ENCODE measurements at regions not wholly inside any gene's neighbourhood (a gene's known extent, or its start where the extent isn't known, plus 50 kb on each side); places are given as distances from the start of the nearest gene placed in this dataset.
A peak's percentile ranks its signal among the peaks of the same experiment; 100 is the strongest.

- DNase-seq = no peak
These were observed 224.0 kb upstream of the TENM3 start for GRCh38 chr4:182019148-182019652.

DNA sequence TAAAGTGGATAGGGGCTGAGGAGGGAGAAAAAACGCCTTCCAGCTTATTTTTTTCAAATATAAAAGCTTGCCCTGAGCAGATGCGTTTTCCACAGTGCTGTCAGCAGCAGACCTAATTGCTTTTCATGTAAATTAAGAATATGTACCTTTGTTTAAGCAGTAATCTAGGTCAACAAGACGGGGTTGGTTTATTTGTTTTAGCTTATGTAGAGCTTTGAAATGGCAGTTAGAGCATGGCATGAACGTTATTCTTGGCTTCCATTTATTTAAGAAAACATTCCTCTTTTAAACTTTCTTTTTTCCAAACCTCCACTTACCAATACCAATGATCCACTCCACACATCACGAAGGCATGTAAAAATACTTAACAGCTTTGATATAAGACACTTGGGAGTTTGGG is 220.3 kb upstream of the TENM3 start:
- peak; percentile 61 to 71 for DNase-seq

- peak; percentile 10 to 35 for DNase-seq
These were observed 219.7 kb upstream of the TENM3 start for GRCh38 chr4:182023469-182023868.

GRCh38 chr4:182042945-182043344 is 200.3 kb upstream of the TENM3 start:
- no peak for DNase-seq

DNA sequence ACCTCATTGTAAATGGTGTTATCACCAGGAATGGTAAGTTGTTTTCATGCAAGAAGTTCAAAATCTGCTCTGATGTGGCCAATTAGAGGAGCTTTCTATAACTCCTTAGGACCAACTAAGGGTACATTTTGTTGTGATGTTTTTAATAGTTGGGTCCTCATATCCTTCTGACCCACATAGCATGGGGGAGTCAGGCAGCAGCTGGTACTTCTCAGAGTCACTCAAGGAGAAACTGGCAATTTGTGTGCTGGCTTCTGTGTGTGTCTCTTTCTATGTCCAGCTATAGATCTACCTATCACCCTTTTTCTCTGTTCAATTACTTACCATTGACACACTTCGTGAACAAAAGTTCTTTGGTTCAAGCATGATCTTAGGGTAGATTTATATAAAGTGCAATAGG is 194.3 kb upstream of the TENM3 start:
- DNase-seq = no peak

DNA sequence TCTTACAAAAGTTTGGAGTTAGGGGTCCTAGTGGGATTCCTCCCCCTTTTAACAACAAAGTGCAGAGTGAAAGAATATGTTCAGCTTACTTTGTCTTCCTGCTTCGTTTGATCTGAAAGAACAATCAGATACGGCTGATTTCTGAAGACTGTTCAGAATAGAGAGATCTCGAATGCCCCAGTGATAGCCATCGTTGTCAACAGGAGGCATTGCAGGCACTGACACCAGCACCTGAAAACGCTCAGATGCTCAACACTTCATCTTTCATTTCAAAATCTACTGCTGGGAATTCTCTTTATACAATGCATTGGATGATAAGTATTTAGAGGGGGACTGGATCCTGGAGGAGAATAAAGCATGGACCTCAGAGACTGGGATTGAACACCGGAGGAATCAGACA is 186.3 kb upstream of the TENM3 start:
- no peak for DNase-seq

DNA sequence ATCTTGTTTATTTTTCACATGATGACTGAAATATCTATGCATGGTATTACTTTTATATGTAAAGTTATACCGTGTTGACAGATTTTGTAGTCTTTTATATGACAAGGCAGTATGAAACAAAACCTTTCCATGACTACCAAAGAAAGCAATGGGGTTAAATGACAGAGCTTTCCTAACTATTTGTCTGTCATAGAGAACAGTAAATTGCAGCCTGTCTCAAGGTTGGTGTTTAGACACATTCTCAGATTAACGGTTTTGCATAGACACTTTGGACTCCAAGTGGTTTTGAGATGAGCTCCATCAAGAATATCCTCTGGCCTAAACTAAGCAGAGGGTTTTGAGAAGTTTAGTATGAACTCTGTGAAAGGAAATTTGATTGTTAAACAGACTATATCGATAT is 180.7 kb upstream of the TENM3 start:
- DNase-seq = no peak

GRCh38 chr4:182062936-182063335 is 180.3 kb upstream of the TENM3 start:
- DNase-seq = no peak

DNA sequence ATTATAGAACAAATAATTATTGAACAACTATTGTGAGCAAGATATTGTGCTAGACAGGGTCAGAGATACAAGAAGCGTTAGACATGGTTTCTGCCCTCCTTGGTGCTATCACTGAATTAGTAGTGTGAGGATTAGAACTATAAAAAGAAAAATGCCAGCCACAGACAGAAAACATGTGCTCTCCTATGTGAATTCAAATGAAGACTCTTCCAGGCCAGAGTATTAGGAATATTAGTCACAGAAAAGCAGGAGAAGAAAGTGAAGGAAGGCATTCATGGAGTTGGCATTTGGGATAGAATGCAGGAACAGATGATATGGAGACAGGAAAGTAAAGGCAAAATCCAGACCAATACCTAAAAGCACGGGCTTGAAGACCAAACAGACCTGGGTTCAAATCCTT is 179.6 kb upstream of the TENM3 start:
- no peak for DNase-seq

DNA sequence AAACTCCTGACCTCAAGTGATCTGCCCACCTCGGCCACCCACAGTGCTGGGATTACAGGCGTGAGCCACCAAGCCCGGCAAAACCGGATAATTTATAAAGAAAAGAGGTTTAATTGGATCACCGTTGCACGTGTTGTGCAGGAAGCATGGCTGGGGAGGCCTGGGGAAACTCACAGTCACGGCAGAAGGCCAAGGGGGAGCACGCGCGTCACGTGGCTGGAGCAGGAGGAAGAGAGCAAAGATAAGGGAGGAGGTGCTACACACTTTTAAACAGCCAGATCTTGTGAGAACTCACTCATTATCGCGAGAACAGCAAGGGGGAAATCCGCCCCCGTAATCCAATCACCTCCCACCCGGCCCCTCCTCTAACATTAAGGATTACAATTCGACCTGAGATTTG is 177.9 kb upstream of the TENM3 start:
- DNase-seq = no peak

- no peak for DNase-seq
These were observed 177.2 kb upstream of the TENM3 start for GRCh38 chr4:182066037-182066436.

- no peak for DNase-seq
These were observed 175.4 kb upstream of the TENM3 start for GRCh38 chr4:182067828-182068227.

GRCh38 chr4:182068920-182069319 is 174.3 kb upstream of the TENM3 start:
- no peak for DNase-seq

GRCh38 chr4:182073278-182073677 is 169.9 kb upstream of the TENM3 start:
- no peak for DNase-seq

DNA sequence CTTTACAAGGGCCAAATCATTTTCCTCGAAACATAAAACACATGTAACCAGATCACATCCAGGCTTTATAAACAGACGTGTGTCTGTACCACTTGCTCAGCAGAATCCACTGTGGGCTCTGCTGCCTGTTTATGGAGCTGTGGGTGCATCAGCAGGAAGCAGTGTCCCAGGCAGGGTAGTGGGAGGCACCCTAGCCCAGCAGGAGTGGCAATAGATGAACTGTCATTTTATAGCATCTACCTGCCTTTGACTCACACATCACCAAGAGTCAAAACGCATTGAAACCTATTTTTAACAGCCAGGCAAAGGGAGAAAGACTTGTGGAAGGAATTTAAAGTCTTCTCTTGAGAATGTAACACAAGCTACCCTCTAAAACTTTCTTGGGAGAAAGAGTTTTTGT is 169.1 kb upstream of the TENM3 start:
- DNase-seq = no peak

- no peak for DNase-seq
These were observed 168.4 kb upstream of the TENM3 start for GRCh38 chr4:182074810-182075209.

- DNase-seq = no peak
These were observed 160.3 kb upstream of the TENM3 start for GRCh38 chr4:182082910-182083309.

DNA sequence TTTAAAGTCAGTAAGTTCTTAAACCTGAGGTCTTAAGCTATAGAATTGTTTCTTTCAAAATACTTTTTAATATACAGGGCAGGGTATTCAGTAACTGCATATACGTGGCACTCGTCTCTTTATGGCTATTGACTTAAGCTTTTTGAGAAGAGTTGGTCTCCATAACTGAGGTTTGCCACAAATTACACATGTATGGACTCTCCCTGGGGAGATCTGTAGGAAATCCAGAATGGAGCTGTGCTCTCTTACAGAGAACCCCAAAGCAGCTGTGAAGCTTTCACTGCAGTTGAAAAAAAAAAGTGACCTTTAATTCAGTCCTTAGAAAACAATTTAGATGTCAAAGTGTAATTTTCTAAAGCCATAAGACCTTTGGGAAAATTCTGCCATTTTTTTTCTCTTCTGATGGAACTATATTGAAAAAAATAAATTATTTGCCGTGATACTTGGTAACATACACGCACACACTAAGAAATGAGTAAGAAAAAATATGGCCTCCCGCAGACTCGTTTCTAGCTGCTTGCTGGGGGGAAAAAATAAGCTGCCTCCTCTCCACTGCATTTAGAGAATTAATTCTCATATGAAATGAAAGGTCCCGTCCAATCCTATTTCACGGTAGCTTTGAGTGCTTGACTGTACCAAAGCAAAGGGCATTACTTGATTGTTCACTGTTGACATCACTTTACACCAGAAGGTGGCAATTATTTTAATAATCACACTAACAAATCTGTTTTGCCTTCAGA is 159.4 kb upstream of the TENM3 start:
- DNase-seq = no peak

DNA sequence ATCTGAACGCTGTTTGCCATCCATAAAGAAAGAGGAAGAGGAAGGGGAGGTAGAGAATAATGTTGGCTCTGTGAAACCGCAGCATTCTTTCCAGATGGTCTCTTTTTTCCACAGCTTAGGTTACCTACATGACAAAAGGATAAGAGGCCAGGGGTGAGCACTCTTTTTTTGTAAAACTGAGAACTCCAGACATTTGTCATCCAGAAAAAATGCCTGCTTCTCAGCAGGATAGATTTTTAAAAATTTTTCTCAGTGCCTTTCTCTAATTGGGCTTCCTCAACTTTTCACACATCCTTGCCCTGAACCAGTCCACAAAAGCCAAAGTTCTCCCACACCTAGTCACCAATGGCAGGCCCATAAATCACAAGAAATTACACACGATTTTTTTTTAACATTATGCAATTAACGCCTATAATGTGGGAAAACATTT is 158.1 kb upstream of the TENM3 start:
- DNase-seq = no peak

- no peak for DNase-seq
These were observed 153.9 kb upstream of the TENM3 start for GRCh38 chr4:182089326-182089725.

DNA sequence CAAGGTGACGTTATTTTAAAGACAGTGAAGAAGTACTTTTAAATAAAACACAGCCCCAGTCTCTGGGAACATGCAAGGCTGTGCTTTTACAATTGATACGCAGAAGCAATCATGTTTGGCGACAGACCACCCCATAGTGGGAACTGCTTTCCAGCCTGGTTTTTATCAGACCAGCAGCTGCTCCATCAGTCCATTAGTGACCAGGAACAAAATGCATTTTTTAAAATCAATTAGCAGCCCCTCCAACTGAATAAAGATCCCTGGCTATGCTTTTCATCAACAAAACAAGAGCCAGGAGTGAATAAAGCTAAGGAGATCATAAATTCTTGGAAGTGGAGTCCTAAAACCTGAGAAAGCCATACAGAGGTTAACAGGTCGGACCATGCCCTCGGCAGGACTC is 153.0 kb upstream of the TENM3 start:
- no peak for DNase-seq

- no peak for DNase-seq
These were observed 152.1 kb upstream of the TENM3 start for GRCh38 chr4:182091128-182091527.

DNA sequence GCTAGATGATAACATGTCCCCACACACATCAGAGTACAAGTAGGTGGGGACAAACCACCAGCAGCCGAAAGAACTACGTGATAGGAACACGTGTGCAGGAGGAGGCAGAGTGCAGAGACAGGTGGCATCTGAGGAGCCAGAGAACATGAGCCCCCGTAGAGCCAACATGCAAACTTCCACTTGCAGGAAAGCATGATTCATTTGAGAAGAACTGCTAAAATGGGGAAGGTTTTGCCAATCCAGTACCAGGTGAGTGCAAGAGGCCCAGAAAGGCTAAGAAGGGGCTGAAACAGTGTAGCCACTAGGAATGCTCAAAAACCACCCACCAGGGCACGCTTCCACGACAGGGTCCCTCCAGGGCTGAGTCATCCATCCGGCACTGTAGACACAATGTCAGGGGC is 149.8 kb upstream of the TENM3 start:
- no peak for DNase-seq

DNA sequence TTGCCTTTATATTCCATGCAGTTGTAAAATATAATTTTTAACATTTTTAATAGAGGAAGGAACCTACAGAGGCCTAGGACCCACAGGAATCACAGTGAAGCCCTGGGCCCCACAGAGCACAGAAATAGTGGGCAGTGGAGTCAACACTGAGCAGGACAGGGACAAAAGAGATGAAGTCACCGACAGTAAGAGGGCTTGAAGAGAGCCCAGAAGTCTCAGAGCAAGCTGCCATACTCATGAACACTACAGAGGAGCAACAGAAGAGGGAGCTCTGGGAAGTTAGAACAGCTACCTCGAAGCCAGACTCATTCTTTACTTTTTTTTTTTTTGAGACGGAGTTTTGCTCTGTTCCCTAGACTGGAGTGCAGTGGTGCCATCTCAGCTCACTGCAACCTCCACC is 149.3 kb upstream of the TENM3 start:
- DNase-seq = no peak

GRCh38 chr4:182101618-182102017 is 141.6 kb upstream of the TENM3 start:
- DNase-seq = no peak

Measured in NCI-H526 (cell line).